ENCODE measurements at regions not wholly inside any gene's neighbourhood (a gene's known extent, or its start where the extent isn't known, plus 50 kb on each side); places are given as distances from the start of the nearest gene placed in this dataset.

- Histone ChIP-seq H3K36me3 (replicated peaks) (no peaks in the 10 kb centered on the region), H3K27me3 (replicated peaks) (no peaks in the 10 kb centered on the region), H3K4me3 (ENCODE audit: low read depth, low read length) (no peak overlapping the region), H3K27ac (no peak overlapping the region)
- DNase-seq = no peak
- in situ Hi-C loops (cut with HindIII; ENCODE audit: low pct_ligation_motif_present, low sequenced_read_pairs) = no loop called here
- TF ChIP-seq, protein P1, sequence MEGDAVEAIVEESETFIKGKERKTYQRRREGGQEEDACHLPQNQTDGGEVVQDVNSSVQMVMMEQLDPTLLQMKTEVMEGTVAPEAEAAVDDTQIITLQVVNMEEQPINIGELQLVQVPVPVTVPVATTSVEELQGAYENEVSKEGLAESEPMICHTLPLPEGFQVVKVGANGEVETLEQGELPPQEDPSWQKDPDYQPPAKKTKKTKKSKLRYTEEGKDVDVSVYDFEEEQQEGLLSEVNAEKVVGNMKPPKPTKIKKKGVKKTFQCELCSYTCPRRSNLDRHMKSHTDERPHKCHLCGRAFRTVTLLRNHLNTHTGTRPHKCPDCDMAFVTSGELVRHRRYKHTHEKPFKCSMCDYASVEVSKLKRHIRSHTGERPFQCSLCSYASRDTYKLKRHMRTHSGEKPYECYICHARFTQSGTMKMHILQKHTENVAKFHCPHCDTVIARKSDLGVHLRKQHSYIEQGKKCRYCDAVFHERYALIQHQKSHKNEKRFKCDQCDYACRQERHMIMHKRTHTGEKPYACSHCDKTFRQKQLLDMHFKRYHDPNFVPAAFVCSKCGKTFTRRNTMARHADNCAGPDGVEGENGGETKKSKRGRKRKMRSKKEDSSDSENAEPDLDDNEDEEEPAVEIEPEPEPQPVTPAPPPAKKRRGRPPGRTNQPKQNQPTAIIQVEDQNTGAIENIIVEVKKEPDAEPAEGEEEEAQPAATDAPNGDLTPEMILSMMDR (IDR thresholded peaks at IDR 0.05; ENCODE audit: low read depth, low read length, missing control alignments) = no peak
Measured at GRCh38 chr20:56194042-56194441, 54.5 kb upstream of the MC3R start.

- H3K36me3 ChIP-seq (replicated peaks) = no peaks in the 10 kb centered on the region
- H3K27me3 ChIP-seq (replicated peaks) = no peaks in the 10 kb centered on the region
- H3K4me3 ChIP-seq (ENCODE audit: low read depth, low read length) = no peak overlapping the region
- no peak for DNase-seq
- TF ChIP-seq, protein P1 (IDR thresholded peaks at IDR 0.05; ENCODE audit: low read depth, low read length, missing control alignments) = no peak
- in situ Hi-C loops (cut with HindIII; ENCODE audit: low pct_ligation_motif_present, low sequenced_read_pairs) = no loop called here
- H3K27ac ChIP-seq = no peak overlapping the region
Measured at GRCh38 chr20:56195946-56196345, 52.6 kb upstream of the MC3R start.
